Uterus (tissue), 3 donors: ENCODE measurements at regions not wholly inside any gene's neighbourhood (a gene's known extent, or its start where the extent isn't known, plus 50 kb on each side); places are given as distances from the start of the nearest gene placed in this dataset.
A peak's percentile ranks its signal among the peaks of the same experiment; 100 is the strongest.

Source experiments
- DNase-seq, 2 donors: peaks; one replicate each; pipeline ENCODE4 v3.0.0-alpha.2; 2019 to 2020
- H3K27ac ChIP-seq, 2 donors: fragments of 200-600 bp; sonication (generic); 1 replicate in 1 of 2; 2 replicates in 1 of 2; pipeline ENCODE4 v1.5.1; 2016 to 2018
- H3K27me3 ChIP-seq, 2 donors: fragments of 200-600 bp; sonication (generic); one replicate each; pipeline ENCODE4 v1.5.1; 2018 to 2019; ENCODE audit warnings: control low read depth in 1 of 2
- H3K36me3 ChIP-seq, 2 donors: fragments of 200-600 bp; sonication (generic); one replicate each; pipeline ENCODE4 v1.5.1; 2019; ENCODE audit warnings: control low read depth in 1 of 2
- H3K4me1 ChIP-seq, 2 donors: fragments of 200-600 bp; sonication (generic); one replicate each; pipeline ENCODE4 v1.5.1; 2018 to 2019; ENCODE audit warnings: control low read depth in 1 of 2
- H3K4me3 ChIP-seq, 2 donors: fragments of 200-600 bp; sonication (generic); 1 replicate in 1 of 2; 2 replicates in 1 of 2; pipeline ENCODE4 v1.5.1; 2018 to 2019; ENCODE audit warnings: mild to moderate bottlenecking in 1 of 2
- H3K9me3 ChIP-seq, 2 donors: fragments of 200-600 bp; sonication (generic); one replicate each; pipeline ENCODE4 v1.5.1; 2019; ENCODE audit warnings: control low read depth in 1 of 2
- POLR2A ChIP-seq, 2 donors: fragments of 450-650 bp; IDR thresholded peaks; one replicate each; pipeline ENCODE4 v1.6.1; 2016; ENCODE audit warnings: antibody characterized with exemption in 2 of 2, mild to moderate bottlenecking in 1 of 2, moderate library complexity in 1 of 2
- intact Hi-C: fragments of 100-400 bp; cut with DNase I; formaldehyde crosslinking; loops from one replicate; pipeline ENCODE4 v1.15.1; 2023; ENCODE audit warnings: low total_unique reads
- TF ChIP-seq, protein P1 (sequence below), 4 experiments: fragments of 200-600 bp in 2 of 4; fragments of 450-650 bp in 2 of 4; sonication (generic) in 2 of 4; IDR thresholded peaks; one replicate each; pipeline ENCODE4 v1.5.1; 2016 to 2019; ENCODE audit warnings: antibody characterized with exemption in 4 of 4, mild to moderate bottlenecking in 2 of 4, moderate library complexity in 1 of 4
- donor health status: DM: yes; HTN: yes; CAD: no.

GRCh38 chr12:124431971-124432370 is 135.4 kb downstream of the NCOR2 start:
- intact Hi-C loops, result no loop called here
- TF ChIP-seq POLR2A (IDR thresholded peaks at IDR 0.05), result no peak
- TF ChIP-seq, protein P1, sequence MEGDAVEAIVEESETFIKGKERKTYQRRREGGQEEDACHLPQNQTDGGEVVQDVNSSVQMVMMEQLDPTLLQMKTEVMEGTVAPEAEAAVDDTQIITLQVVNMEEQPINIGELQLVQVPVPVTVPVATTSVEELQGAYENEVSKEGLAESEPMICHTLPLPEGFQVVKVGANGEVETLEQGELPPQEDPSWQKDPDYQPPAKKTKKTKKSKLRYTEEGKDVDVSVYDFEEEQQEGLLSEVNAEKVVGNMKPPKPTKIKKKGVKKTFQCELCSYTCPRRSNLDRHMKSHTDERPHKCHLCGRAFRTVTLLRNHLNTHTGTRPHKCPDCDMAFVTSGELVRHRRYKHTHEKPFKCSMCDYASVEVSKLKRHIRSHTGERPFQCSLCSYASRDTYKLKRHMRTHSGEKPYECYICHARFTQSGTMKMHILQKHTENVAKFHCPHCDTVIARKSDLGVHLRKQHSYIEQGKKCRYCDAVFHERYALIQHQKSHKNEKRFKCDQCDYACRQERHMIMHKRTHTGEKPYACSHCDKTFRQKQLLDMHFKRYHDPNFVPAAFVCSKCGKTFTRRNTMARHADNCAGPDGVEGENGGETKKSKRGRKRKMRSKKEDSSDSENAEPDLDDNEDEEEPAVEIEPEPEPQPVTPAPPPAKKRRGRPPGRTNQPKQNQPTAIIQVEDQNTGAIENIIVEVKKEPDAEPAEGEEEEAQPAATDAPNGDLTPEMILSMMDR (IDR thresholded peaks at IDR 0.05), result no peak
- no peak overlapping the region for H3K4me3 ChIP-seq
- peak overlapping the region; percentile 41 to 57 for H3K27ac ChIP-seq
- H3K9me3 ChIP-seq, result no peaks in the 10 kb centered on the region
- H3K36me3 ChIP-seq, result no peaks in the 10 kb centered on the region
- H3K27me3 ChIP-seq, result no peaks in the 10 kb centered on the region
- DNase-seq, result no peak
- peaks cover 13 to 29% of the 10 kb centered on the region in 2 donors for H3K4me1 ChIP-seq

DNA sequence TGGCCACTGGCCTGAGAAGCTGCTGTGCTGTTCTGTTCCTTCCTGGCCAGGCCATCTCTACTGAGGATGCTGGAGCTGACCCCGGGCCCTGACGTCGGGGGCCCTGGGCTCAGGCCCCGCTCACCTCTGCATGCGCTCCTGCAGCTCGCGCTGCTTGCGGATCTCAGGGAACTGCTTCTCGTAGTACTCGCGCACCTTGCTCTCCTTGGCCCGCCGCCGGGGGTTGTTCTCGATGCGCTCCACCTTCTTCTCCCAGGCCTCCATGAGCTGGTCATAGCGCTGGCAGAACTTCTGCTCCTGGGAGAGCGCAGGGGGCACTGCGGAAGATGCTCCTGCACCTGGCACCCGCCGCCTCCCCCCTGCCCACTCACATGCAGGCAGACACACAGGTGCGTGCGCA is 135.6 kb downstream of the RFLNA start:
- H3K9me3 ChIP-seq, result no peaks in the 10 kb centered on the region
- DNase-seq, result no peak
- no peaks in the 10 kb centered on the region for H3K27me3 ChIP-seq
- peaks cover 13 to 34% of the 10 kb centered on the region in 2 donors for H3K4me1 ChIP-seq
- peak overlapping the region in 1 of 2 donors; percentile 87 for H3K27ac ChIP-seq
- no peaks in the 10 kb centered on the region for H3K36me3 ChIP-seq
- intact Hi-C loops, result no loop called here
- TF ChIP-seq, protein P1 (IDR thresholded peaks at IDR 0.05), result no peak
- no peak for TF ChIP-seq POLR2A (IDR thresholded peaks at IDR 0.05)
- H3K4me3 ChIP-seq, result no peak overlapping the region

- intact Hi-C loops, result no loop called here
These were observed 134.6 kb downstream of the RFLNA start for GRCh38 chr12:124429535-124429934.

DNA sequence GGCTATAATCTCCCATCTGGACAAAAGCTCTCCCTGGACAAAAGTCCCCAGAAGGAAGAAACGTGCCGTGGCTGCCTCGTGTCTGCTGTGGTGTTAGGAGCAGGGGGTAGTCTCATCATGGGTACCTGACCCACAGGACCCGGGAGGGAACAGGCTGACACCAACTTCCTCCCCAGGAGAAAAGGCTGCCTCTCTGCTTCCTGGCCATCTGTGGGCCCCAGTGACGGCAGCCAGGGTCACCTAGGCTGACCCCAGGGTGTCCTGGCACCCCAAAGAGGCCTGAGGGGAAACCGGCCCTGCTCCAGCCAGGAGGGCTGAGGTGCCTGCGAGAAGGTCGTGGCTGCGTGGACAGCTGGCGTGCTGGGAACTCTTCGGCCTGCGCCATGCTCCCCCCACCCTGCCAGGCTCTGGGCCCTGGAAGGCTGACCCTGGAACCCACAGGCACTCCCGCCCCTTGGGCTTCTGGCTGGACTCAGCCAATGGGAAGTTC is 133.9 kb downstream of the RFLNA start:
- no peak for TF ChIP-seq POLR2A (IDR thresholded peaks at IDR 0.05)
- TF ChIP-seq, protein P1 (IDR thresholded peaks at IDR 0.05), result no peak
- no peak for DNase-seq
- H3K27me3 ChIP-seq, result no peaks in the 10 kb centered on the region
- intact Hi-C loops, result no loop called here
- H3K36me3 ChIP-seq, result no peaks in the 10 kb centered on the region
- peaks cover 13 to 34% of the 10 kb centered on the region in 2 donors for H3K4me1 ChIP-seq
- no peak overlapping the region for H3K4me3 ChIP-seq
- H3K27ac ChIP-seq, result peak overlapping the region; percentile 73 to 87
- no peaks in the 10 kb centered on the region for H3K9me3 ChIP-seq

More at GRCh38 chr12:124429535-124429934, 134.6 kb downstream of the RFLNA start:
- Histone ChIP-seq H3K27ac (peak overlapping the region; percentile 73 to 87), H3K27me3 (no peaks in the 10 kb centered on the region), H3K4me1 (peaks cover 13 to 34% of the 10 kb centered on the region in 2 donors), H3K36me3 (no peaks in the 10 kb centered on the region), H3K4me3 (no peak overlapping the region), H3K9me3 (no peaks in the 10 kb centered on the region)
- TF ChIP-seq POLR2A (IDR thresholded peaks at IDR 0.05), result no peak
- TF ChIP-seq, protein P1 (IDR thresholded peaks at IDR 0.05), result no peak
- no peak for DNase-seq

DNA sequence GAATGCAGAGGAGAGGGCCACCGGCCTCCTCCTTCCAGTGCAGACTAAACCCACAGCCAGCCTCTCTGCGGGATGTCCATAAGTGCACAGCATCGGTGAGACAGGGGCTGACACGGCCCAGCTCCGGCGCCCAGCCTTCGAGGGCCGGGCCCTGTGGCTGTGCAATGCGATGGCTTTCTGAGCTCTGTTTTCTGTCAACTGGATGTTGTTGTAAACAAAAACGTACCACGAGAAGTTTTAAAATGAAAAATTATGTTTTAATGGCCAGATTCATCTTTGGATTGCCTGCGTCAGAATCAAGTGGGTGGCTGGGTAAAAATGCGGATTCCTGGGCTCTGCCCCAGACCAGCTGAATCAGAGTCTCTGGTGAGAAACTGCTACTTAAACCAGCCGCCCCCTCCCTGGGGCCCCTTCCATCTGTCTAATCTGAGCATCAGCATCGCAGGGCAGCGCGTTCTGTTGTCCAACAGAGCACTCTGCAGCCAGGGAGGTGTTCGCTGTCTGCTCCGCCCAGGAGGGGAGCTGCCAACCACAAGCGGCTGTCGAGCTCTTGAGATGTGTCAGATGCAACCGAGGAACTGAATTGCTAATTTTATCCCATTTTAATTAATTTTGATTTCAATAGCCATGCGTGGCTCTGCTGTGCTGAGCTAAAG is 133.4 kb downstream of the RFLNA start:
- DNase-seq, result peak; percentile 80 to 91
- Histone ChIP-seq H3K27me3 (no peaks in the 10 kb centered on the region), H3K4me1 (peaks cover 13 to 39% of the 10 kb centered on the region in 2 donors), H3K27ac (peak overlapping the region; percentile 73 to 87), H3K36me3 (no peaks in the 10 kb centered on the region), H3K9me3 (no peaks in the 10 kb centered on the region), H3K4me3 (no peak overlapping the region)
- intact Hi-C loops, result no loop called here
- TF ChIP-seq POLR2A (IDR thresholded peaks at IDR 0.05), result no peak
- TF ChIP-seq, protein P1 (IDR thresholded peaks at IDR 0.05), result peak in 2 of 4 experiments; percentile 8 to 35
